H1 (cell line): ENCODE measurements at regions not wholly inside any gene's neighbourhood (a gene's known extent, or its start where the extent isn't known, plus 50 kb on each side); places are given as distances from the start of the nearest gene placed in this dataset.

Source experiments
- CTCF ChIA-PET: fragments of 300-600 bp; sonication (Branson Sonifier 250); formaldehyde crosslinking; loops from one replicate; lab custom pipeline; 2021; ENCODE audit not compliant: partially characterized antibody; lab: Charles Lee
- POLR2A ChIA-PET: fragments of 300-600 bp; sonication (Branson Sonifier 250); formaldehyde crosslinking; loops from one replicate; lab custom pipeline; 2021; ENCODE audit warnings: inconsistent platforms; ENCODE audit not compliant: partially characterized antibody; lab: Charles Lee
- DNase-seq, 2 experiments: peaks; one replicate each; pipeline versions ENCODE4 v3.0.0 to v3.0.0-alpha.2; 2010 to 2022; ENCODE audit warnings: low spot score in 2 of 2, low read depth in 1 of 2, mixed read lengths in 1 of 2
- FAIRE-seq: peaks from 2 replicates; lab custom pipeline; 2011; peaks lifted over from hg19 to GRCh38; lab: Jason Lieb, UNC
- H2AFZ ChIP-seq: 2 replicates; pipeline ENCODE4 v1.8.1; 2012; ENCODE audit warnings: low read length, inconsistent platforms
- H2AK5ac ChIP-seq: 2 replicates; pipeline ENCODE4 v1.6.1; 2013; ENCODE audit warnings: low read depth, low read length
- H2BK120ac ChIP-seq: replicated peaks from 2 replicates; pipeline ENCODE3; 2013; ENCODE audit warnings: low read depth, low read length, inconsistent platforms
- H2BK12ac ChIP-seq: 2 replicates; pipeline ENCODE4 v1.6.1; 2013; ENCODE audit warnings: low read depth, low read length
- H2BK15ac ChIP-seq: 2 replicates; pipeline ENCODE4 v1.6.1; 2013; ENCODE audit warnings: low read length
- H2BK20ac ChIP-seq: 2 replicates; pipeline ENCODE4 v1.6.1; 2013; ENCODE audit warnings: low read length
- H2BK5ac ChIP-seq: 2 replicates; pipeline ENCODE4 v1.6.1; 2013; ENCODE audit warnings: low read depth, low read length
- H3K14ac ChIP-seq: 2 replicates; pipeline ENCODE4 v1.6.1; 2013; ENCODE audit warnings: inconsistent platforms; ENCODE audit not compliant: insufficient read length
- H3K18ac ChIP-seq: 2 replicates; pipeline ENCODE4 v1.6.1; 2013; ENCODE audit warnings: low read length; ENCODE audit errors: extremely low read depth
- H3K23ac ChIP-seq: 2 replicates; pipeline ENCODE4 v1.6.1; 2013; ENCODE audit warnings: inconsistent platforms; ENCODE audit not compliant: insufficient read length
- H3K23me2 ChIP-seq: 2 replicates; pipeline ENCODE4 v1.6.1; 2013; ENCODE audit warnings: low read depth, low read length
- H3K27ac ChIP-seq: 2 replicates; pipeline ENCODE4 v1.6.1; 2011; ENCODE audit warnings: low read depth, low read length, inconsistent platforms
- H3K27me3 ChIP-seq, 4 experiments: replicated peaks in 1 of 4; 1 replicate in 1 of 4; 2 replicates in 3 of 4; pipeline versions ENCODE4 v1.6.1 to v1.8.1; 2011 to 2013; ENCODE audit warnings: low read length in 3 of 4, mild to moderate bottlenecking in 3 of 4, inconsistent platforms in 2 of 4, mixed read lengths in 2 of 4, moderate library complexity in 1 of 4; ENCODE audit not compliant: control insufficient read depth in 3 of 4, insufficient read depth in 3 of 4; ENCODE audit errors: extremely low read depth in 1 of 4
- H3K36me3 ChIP-seq, 4 experiments: 2 replicates each; pipeline versions ENCODE4 v1.6.1 to v1.8.1; 2011 to 2013; ENCODE audit warnings: mild to moderate bottlenecking in 4 of 4, low read length in 3 of 4, moderate library complexity in 2 of 4, control low read depth in 1 of 4, inconsistent platforms in 1 of 4; ENCODE audit not compliant: insufficient read depth in 4 of 4, control insufficient read depth in 2 of 4
- H3K4ac ChIP-seq: replicated peaks from 2 replicates; pipeline ENCODE3; 2013; ENCODE audit warnings: low read length, low read depth, mixed read lengths, inconsistent platforms; ENCODE audit not compliant: insufficient read length
- H3K4me1 ChIP-seq, 4 experiments: replicated peaks in 1 of 4; 1 replicate in 1 of 4; 2 replicates in 3 of 4; pipeline versions ENCODE4 v1.6.1 to v1.8.1; 2011 to 2013; ENCODE audit warnings: low read length in 3 of 4, inconsistent platforms in 2 of 4, mixed read lengths in 1 of 4; ENCODE audit not compliant: insufficient read depth in 4 of 4, control insufficient read depth in 3 of 4
- H3K4me2 ChIP-seq, 2 experiments: 2 replicates each; pipeline versions ENCODE4 v1.6.1 to v1.8.1; 2011 to 2013; ENCODE audit warnings: low read depth in 2 of 2, low read length in 2 of 2, control low read depth in 1 of 2, inconsistent platforms in 1 of 2, mild to moderate bottlenecking in 1 of 2; ENCODE audit not compliant: insufficient read depth in 1 of 2
- H3K4me3 ChIP-seq, 4 experiments: fragments of 200-600, 300-600 bp in 1 of 4; sonication (generic), shearing (Covaris generic), sonication (Bioruptor Twin) in 1 of 4; 2 replicates each; pipeline versions ENCODE4 v1.5.1 to v1.8.1; 2011 to 2016; ENCODE audit warnings: low read length in 4 of 4, low read depth in 3 of 4, control low read depth in 2 of 4, inconsistent platforms in 2 of 4, mild to moderate bottlenecking in 2 of 4, mixed read lengths in 1 of 4, moderate library complexity in 1 of 4; ENCODE audit not compliant: insufficient read depth in 2 of 4; ENCODE audit errors: extremely low read depth in 1 of 4
- H3K56ac ChIP-seq: replicated peaks from 2 replicates; pipeline ENCODE3; 2013; ENCODE audit warnings: low read depth, mild to moderate bottlenecking, mixed read lengths, low read length, inconsistent platforms; ENCODE audit not compliant: insufficient read length
- H3K79me1 ChIP-seq: 2 replicates; pipeline ENCODE4 v1.6.1; 2013; ENCODE audit warnings: low read depth, low read length, control low read depth
- H3K79me2 ChIP-seq, 2 experiments: 2 replicates each; pipeline versions ENCODE4 v1.6.1 to v1.8.1; 2012 to 2013; ENCODE audit warnings: low read length in 2 of 2, mild to moderate bottlenecking in 2 of 2, inconsistent platforms in 1 of 2; ENCODE audit not compliant: insufficient read depth in 2 of 2, control insufficient read depth in 1 of 2
- H3K9ac ChIP-seq, 4 experiments: replicated peaks in 1 of 4; 1 replicate in 1 of 4; 2 replicates in 3 of 4; pipeline versions ENCODE4 v1.6.1 to v1.8.1; 2011 to 2013; ENCODE audit warnings: low read depth in 3 of 4, low read length in 3 of 4, control low read depth in 2 of 4, mild to moderate bottlenecking in 2 of 4, moderate library complexity in 2 of 4, inconsistent platforms in 1 of 4; ENCODE audit errors: extremely low read depth in 1 of 4
- H3K9me3 ChIP-seq, 2 experiments: 2 replicates each; pipeline versions ENCODE4 v1.6.1 to v1.8.1; 2012 to 2013; ENCODE audit warnings: mild to moderate bottlenecking in 2 of 2, moderate library complexity in 2 of 2, control low read depth in 1 of 2, inconsistent platforms in 1 of 2, low read depth in 1 of 2, low read length in 1 of 2, mixed read lengths in 1 of 2; ENCODE audit not compliant: insufficient read depth in 2 of 2
- H4K20me1 ChIP-seq, 2 experiments: replicated peaks in 1 of 2; 2 replicates each; pipeline versions ENCODE3 to v1.8.1; 2011 to 2013; ENCODE audit warnings: inconsistent platforms in 2 of 2, low read length in 2 of 2, mild to moderate bottlenecking in 1 of 2; ENCODE audit not compliant: insufficient read depth in 2 of 2, control insufficient read depth in 1 of 2
- H4K5ac ChIP-seq: 2 replicates; pipeline ENCODE4 v1.6.1; 2013; ENCODE audit warnings: low read length, low read depth, mixed read lengths, inconsistent platforms; ENCODE audit not compliant: insufficient read length
- H4K8ac ChIP-seq: 2 replicates; pipeline ENCODE4 v1.8.0; 2013; ENCODE audit warnings: mild to moderate bottlenecking, moderate library complexity, low read length, inconsistent platforms; ENCODE audit not compliant: insufficient read depth; ENCODE audit errors: extremely low read depth
- H4K91ac ChIP-seq: replicated peaks from 2 replicates; pipeline ENCODE3; 2013; ENCODE audit warnings: low read length, mixed read lengths, inconsistent platforms; ENCODE audit not compliant: insufficient read length
- E2F6 ChIP-seq: IDR thresholded peaks from 2 replicates; pipeline ENCODE4 v1.6.1; 2012; ENCODE audit warnings: inconsistent platforms
- SRF ChIP-seq: IDR thresholded peaks from 2 replicates; pipeline ENCODE4 v1.6.1; 2011; ENCODE audit warnings: mild to moderate bottlenecking, low read depth, low read length, moderate library complexity
- WGBS, 2 experiments: shearing (Covaris generic) in 1 of 2; methylation state at CpG; one replicate each; pipeline versions ENCODE4 v1.1.6 to v1.1.7; 2013 to 2015; ENCODE audit warnings: low lambda C conversion rate in 2 of 2, mixed read lengths in 2 of 2, inconsistent platforms in 1 of 2, low coverage in 1 of 2, missing lambda C conversion rate in 1 of 2; ENCODE audit not compliant: insufficient replicate concordance in 2 of 2, insufficient coverage in 1 of 2, insufficient read length in 1 of 2; ENCODE audit errors: extremely low coverage in 1 of 2, missing lambda C conversion rate in 1 of 2; 5-methylcytosine and 5-hydroxymethylcytosine counted together

GRCh38 chr3:8357859-8358258 is 143.8 kb upstream of the LMCD1 start:
- DNase-seq: no peak
- H3K36me3 ChIP-seq: no peaks in the 10 kb centered on the region
- H3K27me3 ChIP-seq: no peaks in the 10 kb centered on the region
- ChIA-PET POLR2A (no interaction called here), CTCF (interaction anchor here (1.0 to 2.8 kb wide), 2 partner anchors 59 to 63 kb away, joined by 3 to 10 read pairs; no protein-coding TSS in a partner anchor)
- H3K79me2 ChIP-seq: no peaks in the 10 kb centered on the region
- no peak overlapping the region for H4K91ac ChIP-seq
- H2AK5ac ChIP-seq: no peak overlapping the region
- H3K4me1 ChIP-seq: peaks cover 0 to 3% (median 0%) of the 10 kb centered on the region in 4 experiments; a peak in 2 of 7 replicates
- H3K27ac ChIP-seq: no peak overlapping the region
- no peak overlapping the region for H2BK12ac ChIP-seq
- H2BK15ac ChIP-seq: no peak overlapping the region
- no peak overlapping the region; the same call in 1 of the 2 replicates for H2BK5ac ChIP-seq
- no peaks in the 10 kb centered on the region for H4K20me1 ChIP-seq
- H3K18ac ChIP-seq: no peak overlapping the region
- no peak overlapping the region for H3K4me3 ChIP-seq
- no peak for TF ChIP-seq SRF
- no peak for TF ChIP-seq E2F6
- TF ChIP-seq, all 59 proteins: peak for 0
- H4K8ac ChIP-seq: no peak overlapping the region
- no peak overlapping the region for H3K9ac ChIP-seq
- peak overlapping the region in 1 of 2 experiments; percentile 20; a peak in 1 of 4 replicates for H3K4me2 ChIP-seq
- no peak overlapping the region for H2AFZ ChIP-seq
- H2BK20ac ChIP-seq: no peak overlapping the region
- H3K14ac ChIP-seq: no peak overlapping the region
- 88 to 100% methylated on average over 2 to 7 of the region's 7 CpGs for WGBS, 2 experiments
- H2BK120ac ChIP-seq: no peak overlapping the region
- no peak overlapping the region for H3K23ac ChIP-seq
- no peak overlapping the region for H4K5ac ChIP-seq
- no peaks in the 10 kb centered on the region for H3K9me3 ChIP-seq
- no peak overlapping the region for H3K4ac ChIP-seq
- H3K79me1 ChIP-seq: no peaks in the 10 kb centered on the region
- H3K56ac ChIP-seq: no peak overlapping the region
- H3K23me2 ChIP-seq: no peaks in the 10 kb centered on the region
- FAIRE-seq: no peak
